Psoas muscle (tissue), 7 donors: ENCODE measurements at regions not wholly inside any gene's neighbourhood (a gene's known extent, or its start where the extent isn't known, plus 50 kb on each side); places are given as distances from the start of the nearest gene placed in this dataset.
"Not testable (repeated sequence)": the region's sequence is repeated elsewhere in the genome, so short reads cannot be mapped to it uniquely, and the experiment has no call there.

ENCODE experiments used
- ATAC-seq, 4 donors: fragments of 200-7000 bp; cut with Tn5 transposase; one replicate each; pipeline ENCODE4 v1.9.1; 2020; ENCODE audit warnings: moderate library complexity in 3 of 4, mild to moderate bottlenecking in 2 of 4
- DNase-seq, 2 donors: peaks; one replicate each; pipeline ENCODE4 v3.0.0-alpha.2; 2020
- H3K27ac ChIP-seq: fragments of 200-600 bp; one replicate; pipeline ENCODE4 v1.8.0; 2022
- H3K27me3 ChIP-seq, 3 donors: fragments of 200-600 bp in 1 of 3; one replicate each; pipeline versions ENCODE4 v1.6.1 to v1.8.0; 2013 to 2022; ENCODE audit warnings: low read length in 2 of 3, mild to moderate bottlenecking in 2 of 3, moderate library complexity in 1 of 3; ENCODE audit not compliant: insufficient read depth in 3 of 3
- H3K36me3 ChIP-seq, 2 donors: fragments of 200-600 bp in 1 of 2; one replicate each; pipeline versions ENCODE4 v1.6.1 to v1.8.0; 2013 to 2022; ENCODE audit warnings: low read depth in 1 of 2, mild to moderate bottlenecking in 1 of 2, moderate library complexity in 1 of 2; ENCODE audit not compliant: insufficient read depth in 1 of 2
- H3K4me1 ChIP-seq: fragments of 200-600 bp; one replicate; pipeline ENCODE4 v1.8.0; 2022
- H3K4me3 ChIP-seq: fragments of 200-600 bp; one replicate; pipeline ENCODE4 v1.8.0; 2022; ENCODE audit warnings: mild to moderate bottlenecking
- H3K9me3 ChIP-seq: fragments of 200-600 bp; one replicate; pipeline ENCODE4 v1.8.0; 2022
- WGBS, 3 donors: extraction: QIAGEN DNeasy Blood & Tissue Kit; methylation state at CpG; one replicate each; pipeline versions ENCODE4 v1.1.6 to v1.1.7; 2013; 5-methylcytosine and 5-hydroxymethylcytosine counted together
- intact Hi-C, 2 donors: fragments of 100-400 bp; cut with DNase I; formaldehyde crosslinking; loops; one replicate each; pipeline versions ENCODE4 v1.11.0 to v1.14.2; 2022
- TF ChIP-seq, protein P1 (sequence below): fragments of 200-600 bp; IDR thresholded peaks from one replicate; pipeline ENCODE4 v1.8.0; 2022; ENCODE audit warnings: antibody characterized with exemption
- donor health status: healthy with polysubstance abuse.
- donor health status: DM: no; HTN: no; CAD: no; lungs with moderate emphysema.
- donor health status: Bipolar disorder and iron deficiency.
- donor health status: healthy.
- donor health status: DM: yes; HTN: yes; CAD: no.
- donor health status: DM: no; HTN: no; CAD: no.
- donor health status: DM: yes; HTN: yes; CAD: no.

DNA sequence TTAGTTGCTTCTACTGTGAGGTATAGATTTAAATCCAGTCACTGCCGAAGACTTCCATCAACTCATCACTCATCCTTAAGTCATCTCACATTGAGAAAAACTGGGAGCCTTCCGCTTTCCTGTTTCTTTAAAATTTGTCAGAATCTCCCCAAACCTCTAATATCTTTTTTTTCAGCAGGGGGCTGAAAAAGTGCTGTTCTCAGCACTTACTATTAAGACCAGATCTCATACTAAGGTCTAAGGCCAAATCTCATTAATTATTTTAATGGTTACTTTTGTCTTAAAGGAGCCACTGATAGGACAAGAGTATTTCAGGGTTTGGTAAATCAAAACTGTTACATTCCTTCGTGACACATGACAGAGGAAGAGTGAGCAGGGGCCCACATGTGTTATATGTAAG is 134.6 kb upstream of the PRSS3 start:
- DNase-seq (no peak), ATAC-seq (no peak)
- intact Hi-C loops = no loop called here
- H3K4me1 ChIP-seq = no peaks in the 10 kb centered on the region
- no peaks in the 10 kb centered on the region for H3K27me3 ChIP-seq
- no peaks in the 10 kb centered on the region for H3K36me3 ChIP-seq
- H3K4me3 ChIP-seq = no peak overlapping the region
- 82 to 84% (median 83%) methylated on average over 3 of the region's 3 CpGs for WGBS, 3 donors
- H3K27ac ChIP-seq = no peak overlapping the region
- no peaks in the 10 kb centered on the region for H3K9me3 ChIP-seq
- TF ChIP-seq, protein P1, sequence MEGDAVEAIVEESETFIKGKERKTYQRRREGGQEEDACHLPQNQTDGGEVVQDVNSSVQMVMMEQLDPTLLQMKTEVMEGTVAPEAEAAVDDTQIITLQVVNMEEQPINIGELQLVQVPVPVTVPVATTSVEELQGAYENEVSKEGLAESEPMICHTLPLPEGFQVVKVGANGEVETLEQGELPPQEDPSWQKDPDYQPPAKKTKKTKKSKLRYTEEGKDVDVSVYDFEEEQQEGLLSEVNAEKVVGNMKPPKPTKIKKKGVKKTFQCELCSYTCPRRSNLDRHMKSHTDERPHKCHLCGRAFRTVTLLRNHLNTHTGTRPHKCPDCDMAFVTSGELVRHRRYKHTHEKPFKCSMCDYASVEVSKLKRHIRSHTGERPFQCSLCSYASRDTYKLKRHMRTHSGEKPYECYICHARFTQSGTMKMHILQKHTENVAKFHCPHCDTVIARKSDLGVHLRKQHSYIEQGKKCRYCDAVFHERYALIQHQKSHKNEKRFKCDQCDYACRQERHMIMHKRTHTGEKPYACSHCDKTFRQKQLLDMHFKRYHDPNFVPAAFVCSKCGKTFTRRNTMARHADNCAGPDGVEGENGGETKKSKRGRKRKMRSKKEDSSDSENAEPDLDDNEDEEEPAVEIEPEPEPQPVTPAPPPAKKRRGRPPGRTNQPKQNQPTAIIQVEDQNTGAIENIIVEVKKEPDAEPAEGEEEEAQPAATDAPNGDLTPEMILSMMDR = no peak

DNA sequence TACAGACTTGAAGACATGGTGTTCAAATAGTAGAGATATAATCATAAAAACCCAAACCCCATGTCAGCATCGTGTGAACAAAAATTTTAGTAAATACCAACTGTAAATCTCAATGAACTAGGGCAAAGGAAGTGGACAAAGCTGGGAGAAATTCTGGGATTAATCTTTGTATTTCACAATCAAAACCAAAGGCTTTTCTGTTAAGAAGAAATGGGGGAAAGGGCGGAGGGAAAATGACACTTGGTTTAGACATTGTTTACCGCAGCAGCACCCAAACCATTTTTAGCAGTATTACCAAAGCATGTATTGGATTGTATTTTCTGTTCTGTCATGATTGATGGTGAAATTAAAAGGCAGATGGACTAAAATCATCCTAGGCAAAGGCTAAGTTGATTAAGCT is 134.2 kb upstream of the PRSS3 start:
- DNase-seq (no peak), ATAC-seq (no peak)
- Histone ChIP-seq H3K36me3 (no peaks in the 10 kb centered on the region), H3K4me1 (no peaks in the 10 kb centered on the region), H3K27me3 (no peaks in the 10 kb centered on the region), H3K27ac (no peak overlapping the region), H3K9me3 (no peaks in the 10 kb centered on the region), H3K4me3 (no peak overlapping the region)
- intact Hi-C loops = no loop called here
- 80 to 84% (median 83%) methylated on average over 3 of the region's 3 CpGs for WGBS, 3 donors
- TF ChIP-seq, protein P1 = no peak

DNA sequence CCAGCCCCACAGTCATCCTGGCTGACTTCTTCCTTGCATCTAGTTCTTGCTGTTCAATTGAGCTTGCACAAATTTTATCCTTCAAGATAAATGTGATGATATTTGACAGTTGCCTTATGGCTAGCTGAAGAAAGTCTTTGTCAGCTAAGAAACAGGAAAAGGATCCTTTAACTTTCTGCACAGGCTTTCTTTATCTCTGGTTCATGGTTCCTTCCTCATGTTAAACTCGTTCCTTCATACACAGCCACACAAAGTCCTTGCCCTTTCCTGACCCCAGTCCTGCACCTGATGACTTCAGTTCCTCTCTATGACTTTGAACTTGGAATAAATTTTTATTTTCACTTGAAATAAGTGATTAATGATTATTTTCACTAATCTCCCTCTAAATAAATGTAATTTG is 132.5 kb upstream of the PRSS3 start:
- Histone ChIP-seq H3K36me3 (no peaks in the 10 kb centered on the region), H3K27me3 (no peaks in the 10 kb centered on the region), H3K9me3 (no peaks in the 10 kb centered on the region), H3K27ac (no peak overlapping the region), H3K4me3 (no peak overlapping the region), H3K4me1 (no peaks in the 10 kb centered on the region)
- TF ChIP-seq, protein P1 = no peak
- 66 to 79% (median 78%) methylated on average over 1 of the region's 1 CpG for WGBS, 3 donors
- DNase-seq (no peak), ATAC-seq (no peak)
- intact Hi-C loops = no loop called here

DNA sequence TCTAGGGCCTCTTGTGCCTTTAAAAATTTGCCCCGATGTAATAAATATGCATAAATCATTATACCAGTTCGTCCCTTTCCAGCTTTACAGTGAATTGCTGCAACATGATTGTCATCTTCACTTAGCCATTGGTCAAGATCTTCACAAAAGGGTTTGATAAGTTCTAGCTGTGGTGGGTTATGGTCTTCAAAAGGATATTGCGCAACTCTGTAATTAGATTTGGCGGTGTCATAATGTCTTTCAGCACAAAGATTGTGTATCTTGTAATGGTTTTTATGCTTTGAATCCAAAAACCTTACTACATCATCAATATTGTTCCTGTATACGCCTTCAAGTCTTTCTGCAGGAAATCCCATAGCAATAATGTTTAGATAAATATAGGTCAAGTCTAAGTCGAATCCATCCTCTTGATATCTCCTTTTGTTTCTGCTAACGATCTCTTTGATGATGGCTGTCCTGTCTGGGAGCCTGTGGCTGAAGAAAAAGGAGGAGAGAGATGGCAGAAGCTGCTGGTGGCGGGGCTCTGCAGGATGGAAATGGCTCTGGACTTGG is 119.1 kb upstream of the PRSS3 start:
- intact Hi-C loops = not testable (repeated sequence)

DNA sequence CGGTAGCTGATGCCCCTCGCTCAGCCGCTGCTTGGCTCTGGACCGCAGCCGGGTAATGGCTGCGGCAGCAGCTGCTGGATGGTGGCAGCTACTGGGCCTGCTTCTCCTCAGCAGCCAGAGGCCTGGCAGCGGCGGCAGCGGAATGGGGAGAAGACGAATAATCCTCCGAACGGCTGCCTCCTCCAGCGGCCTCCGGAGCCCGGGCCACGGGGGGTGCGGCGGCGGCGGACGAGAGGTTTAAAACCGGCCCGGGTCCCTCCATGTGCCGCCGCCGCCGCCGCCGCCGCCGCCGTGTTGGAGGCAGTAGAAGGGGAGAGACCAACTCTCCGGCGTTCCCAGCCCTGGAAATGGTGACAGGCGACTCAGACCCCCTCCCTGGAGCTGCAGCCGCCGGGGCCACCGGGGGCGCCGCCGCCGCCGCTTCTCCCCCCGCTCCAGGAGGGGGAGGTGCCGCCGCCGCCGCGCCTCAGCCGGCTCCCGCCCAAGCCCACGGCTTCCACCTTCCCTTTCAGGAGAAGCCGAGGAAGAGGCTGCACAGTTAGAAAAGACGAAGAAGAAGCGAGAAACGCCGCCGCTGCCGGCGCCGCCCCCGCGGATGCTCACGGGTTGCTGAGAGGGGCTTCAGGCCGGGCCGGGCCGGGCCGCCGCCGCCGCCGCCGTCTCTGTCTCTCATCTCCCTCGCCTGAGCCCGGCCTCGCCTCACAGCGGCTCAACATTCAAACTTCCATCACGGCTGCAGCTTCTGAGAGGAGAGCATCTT is 118.4 kb upstream of the PRSS3 start:
- peaks cover 2% of the 10 kb centered on the region for H3K4me1 ChIP-seq
- H3K36me3 ChIP-seq = no peaks in the 10 kb centered on the region
- no peaks in the 10 kb centered on the region for H3K9me3 ChIP-seq
- peak; percentile 30 to 59 for DNase-seq
- 0 to 1% (median 0%) methylated on average over 42 to 77 of the region's 78 CpGs for WGBS, 3 donors
- intact Hi-C loops = no loop called here
- H3K27ac ChIP-seq = peak overlapping the region; percentile 79
- peak; percentile 85 to 91 (median 88) for ATAC-seq
- TF ChIP-seq, protein P1 = no peak
- peaks cover 0 to 13% (median 0%) of the 10 kb centered on the region in 3 donors for H3K27me3 ChIP-seq
- H3K4me3 ChIP-seq = peak overlapping the region; percentile 75

More for the DNA sequence above, 119.1 kb upstream of the PRSS3 start:
- not testable (repeated sequence) for H3K4me1 ChIP-seq, H3K9me3 ChIP-seq, ATAC-seq, H3K36me3 ChIP-seq, DNase-seq
- H3K4me3 ChIP-seq = peak overlapping the region; percentile 75
- H3K27me3 ChIP-seq = peaks cover 0 to 13% (median 0%) of the 10 kb centered on the region in 3 donors
- peak overlapping the region; percentile 79 for H3K27ac ChIP-seq
- 24 to 33% (median 27%) methylated on average over 8 of the region's 8 CpGs for WGBS, 3 donors
